Right lobe of liver (tissue), 6 donors: ENCODE measurements at regions not wholly inside any gene's neighbourhood (a gene's known extent, or its start where the extent isn't known, plus 50 kb on each side); places are given as distances from the start of the nearest gene placed in this dataset.

Experiments
- ATAC-seq, 4 donors: fragments of 200-7000 bp; cut with Tn5 transposase; one replicate each; pipeline ENCODE4 v1.9.1; 2020; ENCODE audit warnings: mild to moderate bottlenecking in 4 of 4, moderate library complexity in 4 of 4
- DNase-seq, 3 donors: peaks; one replicate each; pipeline ENCODE4 v3.0.0-alpha.2; 2020
- H3K27ac ChIP-seq, 3 donors: fragments of 200-600 bp; one replicate each; pipeline ENCODE4 v1.8.0; 2022
- H3K27me3 ChIP-seq, 2 donors: fragments of 200-600 bp; one replicate each; pipeline ENCODE4 v1.8.0; 2022
- H3K36me3 ChIP-seq, 4 donors: fragments of 200-600 bp; sonication (generic) in 1 of 4; one replicate each; pipeline versions ENCODE4 v1.5.1 to v1.8.0; 2017 to 2022; ENCODE audit warnings: control low read depth in 1 of 4
- H3K4me1 ChIP-seq, 4 donors: fragments of 200-600 bp; sonication (generic) in 1 of 4; one replicate each; pipeline versions ENCODE4 v1.5.1 to v1.8.0; 2017 to 2022; ENCODE audit warnings: control low read depth in 1 of 4
- H3K4me3 ChIP-seq, 3 donors: fragments of 200-600 bp; one replicate each; pipeline ENCODE4 v1.8.0; 2022
- H3K9me3 ChIP-seq, 4 donors: fragments of 200-600 bp; sonication (generic) in 1 of 4; one replicate each; pipeline versions ENCODE4 v1.5.1 to v1.8.0; 2017 to 2022; ENCODE audit warnings: control low read depth in 1 of 4
- POLR2A ChIP-seq: fragments of 450-650 bp; IDR thresholded peaks from one replicate; pipeline ENCODE4 v1.6.1; 2017; ENCODE audit warnings: antibody characterized with exemption, mild to moderate bottlenecking
- WGBS: methylation state at CpG from one replicate; pipeline ENCODE4 v1.1.6; 2018; ENCODE audit warnings: low coverage, low lambda C conversion rate; ENCODE audit not compliant: insufficient coverage; ENCODE audit errors: missing lambda C conversion rate; 5-methylcytosine and 5-hydroxymethylcytosine counted together
- intact Hi-C, 2 donors: fragments of 100-400 bp; cut with DNase I; formaldehyde crosslinking; loops; one replicate each; pipeline versions ENCODE4 v1.11.2 to v1.14.1; 2022
- TF ChIP-seq, protein P1 (sequence below), 4 donors: fragments of 200-600 bp in 3 of 4; fragments of 450-650 bp in 1 of 4; IDR thresholded peaks; one replicate each; pipeline versions ENCODE4 v1.5.1 to v1.8.0; 2016 to 2022; ENCODE audit warnings: antibody characterized with exemption in 4 of 4, mild to moderate bottlenecking in 2 of 4
- donor health status: DM: no; HTN: yes; CAD: no.
- donor health status: DM: no; HTN: no; CAD: no.
- donor health status: DM: no; HTN: no; CAD: no.
- donor health status: DM: no; HTN: yes; CAD: no.
- donor health status: DM: no; HTN: yes; CAD: no.

DNA sequence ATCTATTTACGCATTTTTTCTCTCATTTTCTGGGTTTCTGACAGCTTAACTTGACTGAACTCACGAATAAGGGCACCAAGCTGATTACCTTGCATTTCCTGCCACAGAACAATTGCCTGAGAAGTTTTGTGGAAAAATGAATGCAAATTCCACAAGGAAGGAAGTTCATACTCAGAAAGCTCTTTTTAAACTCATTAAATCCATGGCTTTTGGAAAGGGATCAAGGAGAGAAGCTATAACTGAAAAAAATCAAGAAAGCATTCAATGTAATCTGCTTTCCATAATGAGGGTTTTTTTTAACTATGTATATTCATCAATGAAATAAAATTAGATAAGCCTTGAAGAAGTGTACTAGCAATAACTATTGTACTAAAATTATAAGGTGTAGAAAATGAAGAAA is 252.5 kb downstream of the GPM6A start:
- no peak overlapping the region for H3K27ac ChIP-seq
- WGBS, result 50% methylated on average over 2 of the region's 2 CpGs
- no peaks in the 10 kb centered on the region for H3K27me3 ChIP-seq
- H3K4me3 ChIP-seq, result no peak overlapping the region
- H3K36me3 ChIP-seq, result no peaks in the 10 kb centered on the region
- intact Hi-C loops, result no loop called here
- TF ChIP-seq POLR2A, result no peak
- TF ChIP-seq, protein P1, sequence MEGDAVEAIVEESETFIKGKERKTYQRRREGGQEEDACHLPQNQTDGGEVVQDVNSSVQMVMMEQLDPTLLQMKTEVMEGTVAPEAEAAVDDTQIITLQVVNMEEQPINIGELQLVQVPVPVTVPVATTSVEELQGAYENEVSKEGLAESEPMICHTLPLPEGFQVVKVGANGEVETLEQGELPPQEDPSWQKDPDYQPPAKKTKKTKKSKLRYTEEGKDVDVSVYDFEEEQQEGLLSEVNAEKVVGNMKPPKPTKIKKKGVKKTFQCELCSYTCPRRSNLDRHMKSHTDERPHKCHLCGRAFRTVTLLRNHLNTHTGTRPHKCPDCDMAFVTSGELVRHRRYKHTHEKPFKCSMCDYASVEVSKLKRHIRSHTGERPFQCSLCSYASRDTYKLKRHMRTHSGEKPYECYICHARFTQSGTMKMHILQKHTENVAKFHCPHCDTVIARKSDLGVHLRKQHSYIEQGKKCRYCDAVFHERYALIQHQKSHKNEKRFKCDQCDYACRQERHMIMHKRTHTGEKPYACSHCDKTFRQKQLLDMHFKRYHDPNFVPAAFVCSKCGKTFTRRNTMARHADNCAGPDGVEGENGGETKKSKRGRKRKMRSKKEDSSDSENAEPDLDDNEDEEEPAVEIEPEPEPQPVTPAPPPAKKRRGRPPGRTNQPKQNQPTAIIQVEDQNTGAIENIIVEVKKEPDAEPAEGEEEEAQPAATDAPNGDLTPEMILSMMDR (IDR thresholded peaks at IDR 0.05), result no peak
- no peaks in the 10 kb centered on the region for H3K4me1 ChIP-seq
- no peak for ATAC-seq
- no peaks in the 10 kb centered on the region for H3K9me3 ChIP-seq
- no peak for DNase-seq

DNA sequence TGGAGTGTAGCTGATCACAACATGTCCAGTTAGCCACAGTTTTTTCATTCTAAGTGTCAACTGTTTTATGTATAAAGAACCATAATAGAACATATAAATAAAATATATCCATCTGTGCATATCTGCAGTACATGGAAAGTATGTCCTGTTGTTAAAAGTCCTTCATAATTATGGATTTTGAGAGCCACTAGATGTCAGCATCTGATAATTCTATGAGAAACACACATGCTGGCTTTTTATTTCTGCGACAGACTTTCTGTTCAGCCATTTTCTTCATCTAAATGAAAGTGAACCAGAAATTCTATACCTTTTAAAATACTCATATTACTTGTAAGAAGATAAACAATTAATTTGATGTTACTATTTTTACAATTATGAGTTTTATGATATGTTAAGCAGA is 251.5 kb downstream of the GPM6A start:
- intact Hi-C loops, result no loop called here
- 10% methylated on average over 1 of the region's 1 CpG for WGBS
- H3K4me3 ChIP-seq, result no peak overlapping the region
- DNase-seq, result no peak
- no peak for TF ChIP-seq POLR2A
- TF ChIP-seq, protein P1 (IDR thresholded peaks at IDR 0.05), result peak; percentile 43 to 55 (median 46)
- ATAC-seq, result peak; percentile 75 to 88 (median 82)
- no peaks in the 10 kb centered on the region for H3K9me3 ChIP-seq
- no peaks in the 10 kb centered on the region for H3K36me3 ChIP-seq
- H3K27me3 ChIP-seq, result no peaks in the 10 kb centered on the region
- no peak overlapping the region for H3K27ac ChIP-seq
- H3K4me1 ChIP-seq, result no peaks in the 10 kb centered on the region

DNA sequence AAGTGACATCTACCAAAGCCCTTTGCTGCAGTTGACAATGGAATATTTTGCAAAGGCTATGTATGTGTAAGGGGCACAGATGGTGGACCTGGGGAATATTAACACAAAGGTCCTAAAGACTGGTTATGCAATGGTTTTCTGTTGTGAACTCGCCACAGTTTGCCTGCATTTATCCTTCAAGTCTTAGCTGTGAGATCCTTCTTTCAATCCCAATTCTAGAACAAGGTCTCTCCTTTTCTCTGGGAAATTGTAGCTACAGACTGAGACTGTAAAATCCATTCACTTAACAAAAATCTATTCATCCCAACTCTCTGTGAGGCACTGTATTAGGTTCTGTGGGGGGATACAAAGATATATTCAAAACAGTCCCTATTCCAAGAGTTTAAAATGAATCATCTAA is 250.4 kb downstream of the GPM6A start:
- no peaks in the 10 kb centered on the region for H3K36me3 ChIP-seq
- H3K27ac ChIP-seq, result no peak overlapping the region
- ATAC-seq (no peak), DNase-seq (no peak)
- WGBS, result 90% methylated on average over 1 of the region's 1 CpG
- H3K4me3 ChIP-seq, result no peak overlapping the region
- no peak for TF ChIP-seq POLR2A
- TF ChIP-seq, protein P1 (IDR thresholded peaks at IDR 0.05), result no peak
- H3K9me3 ChIP-seq, result no peaks in the 10 kb centered on the region
- no peaks in the 10 kb centered on the region for H3K27me3 ChIP-seq
- H3K4me1 ChIP-seq, result no peaks in the 10 kb centered on the region
- intact Hi-C loops, result no loop called here

DNA sequence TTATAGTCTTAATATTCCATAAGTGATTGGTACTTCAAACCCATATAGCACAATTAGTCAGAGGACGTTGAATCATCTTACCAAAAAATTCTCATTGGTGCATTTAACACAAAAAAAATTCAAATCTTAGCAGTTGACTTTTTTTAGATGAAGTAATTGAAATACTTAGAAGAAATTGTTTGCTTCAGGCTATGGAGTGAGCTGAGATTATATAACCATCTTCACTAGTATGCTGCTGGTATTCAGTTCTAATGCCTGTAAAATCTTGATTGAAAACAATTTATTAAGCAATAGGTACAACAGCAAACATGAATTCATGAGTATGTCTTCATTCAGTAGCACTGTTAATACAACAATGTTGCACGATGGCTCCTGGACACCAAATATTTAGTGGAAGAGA is 250.0 kb downstream of the GPM6A start:
- H3K36me3 ChIP-seq, result no peaks in the 10 kb centered on the region
- TF ChIP-seq POLR2A, result no peak
- TF ChIP-seq, protein P1 (IDR thresholded peaks at IDR 0.05), result no peak
- 14% methylated on average over 2 of the region's 2 CpGs for WGBS
- H3K9me3 ChIP-seq, result no peaks in the 10 kb centered on the region
- H3K27me3 ChIP-seq, result no peaks in the 10 kb centered on the region
- H3K4me1 ChIP-seq, result no peaks in the 10 kb centered on the region
- DNase-seq (no peak), ATAC-seq (no peak)
- intact Hi-C loops, result no loop called here
- no peak overlapping the region for H3K27ac ChIP-seq
- H3K4me3 ChIP-seq, result no peak overlapping the region

DNA sequence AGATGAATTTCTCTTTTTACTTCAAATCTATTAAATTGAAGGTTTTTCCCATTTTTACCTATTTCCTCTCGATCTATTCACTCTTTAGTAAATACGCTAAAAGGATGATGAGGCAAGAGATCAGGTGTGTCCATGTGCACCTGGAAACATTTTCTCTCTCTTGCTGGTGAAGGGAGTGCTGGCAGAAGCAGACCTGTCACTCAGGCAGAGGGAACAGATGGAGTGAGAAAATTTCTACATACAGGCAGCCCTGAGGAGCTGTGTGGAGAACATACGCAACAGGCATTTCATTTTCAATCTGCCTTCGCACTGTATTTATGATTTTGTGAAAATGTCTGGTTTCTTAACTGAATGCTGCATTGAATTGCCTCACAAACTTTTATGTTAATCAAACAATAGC is 249.5 kb downstream of the GPM6A start:
- WGBS, result 73% methylated on average over 4 of the region's 4 CpGs
- DNase-seq (no peak), ATAC-seq (no peak)
- Histone ChIP-seq H3K4me3 (no peak overlapping the region), H3K27ac (no peak overlapping the region), H3K4me1 (no peaks in the 10 kb centered on the region), H3K27me3 (no peaks in the 10 kb centered on the region), H3K9me3 (no peaks in the 10 kb centered on the region), H3K36me3 (no peaks in the 10 kb centered on the region)
- intact Hi-C loops, result no loop called here
- TF ChIP-seq, protein P1 (IDR thresholded peaks at IDR 0.05), result no peak
- TF ChIP-seq POLR2A, result no peak
